GM12872 (cell line): ENCODE measurements at regions not wholly inside any gene's neighbourhood (a gene's known extent, or its start where the extent isn't known, plus 50 kb on each side); places are given as distances from the start of the nearest gene placed in this dataset.

Source experiments
- TF ChIP-seq, protein P1 (sequence below): IDR thresholded peaks from 3 replicates; pipeline ENCODE4 v1.5.1; 2011; ENCODE audit warnings: low read depth, mild to moderate bottlenecking, low read length, moderate library complexity; ENCODE audit not compliant: insufficient read depth

DNA sequence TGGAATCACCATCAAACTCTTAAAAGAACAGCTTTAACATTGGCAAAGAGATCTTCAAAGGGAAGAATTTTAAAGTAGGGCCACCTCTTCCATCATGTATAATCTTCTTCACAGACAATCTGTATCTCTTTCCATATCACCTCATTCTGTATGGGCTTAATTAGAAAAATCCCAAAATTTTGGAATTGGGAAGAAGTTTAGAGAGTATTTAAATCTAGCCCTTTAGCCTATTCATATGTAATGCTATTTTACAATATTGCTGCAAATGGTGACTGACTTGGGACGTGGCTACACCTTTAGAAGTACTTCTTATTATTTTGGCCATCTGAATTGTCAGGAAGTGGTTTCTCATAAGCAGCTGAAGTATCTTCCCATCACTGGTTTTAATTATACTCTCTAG, 474.3 kb downstream of the RFPL4B start:
- TF ChIP-seq, protein P1, sequence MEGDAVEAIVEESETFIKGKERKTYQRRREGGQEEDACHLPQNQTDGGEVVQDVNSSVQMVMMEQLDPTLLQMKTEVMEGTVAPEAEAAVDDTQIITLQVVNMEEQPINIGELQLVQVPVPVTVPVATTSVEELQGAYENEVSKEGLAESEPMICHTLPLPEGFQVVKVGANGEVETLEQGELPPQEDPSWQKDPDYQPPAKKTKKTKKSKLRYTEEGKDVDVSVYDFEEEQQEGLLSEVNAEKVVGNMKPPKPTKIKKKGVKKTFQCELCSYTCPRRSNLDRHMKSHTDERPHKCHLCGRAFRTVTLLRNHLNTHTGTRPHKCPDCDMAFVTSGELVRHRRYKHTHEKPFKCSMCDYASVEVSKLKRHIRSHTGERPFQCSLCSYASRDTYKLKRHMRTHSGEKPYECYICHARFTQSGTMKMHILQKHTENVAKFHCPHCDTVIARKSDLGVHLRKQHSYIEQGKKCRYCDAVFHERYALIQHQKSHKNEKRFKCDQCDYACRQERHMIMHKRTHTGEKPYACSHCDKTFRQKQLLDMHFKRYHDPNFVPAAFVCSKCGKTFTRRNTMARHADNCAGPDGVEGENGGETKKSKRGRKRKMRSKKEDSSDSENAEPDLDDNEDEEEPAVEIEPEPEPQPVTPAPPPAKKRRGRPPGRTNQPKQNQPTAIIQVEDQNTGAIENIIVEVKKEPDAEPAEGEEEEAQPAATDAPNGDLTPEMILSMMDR, result no peak

DNA sequence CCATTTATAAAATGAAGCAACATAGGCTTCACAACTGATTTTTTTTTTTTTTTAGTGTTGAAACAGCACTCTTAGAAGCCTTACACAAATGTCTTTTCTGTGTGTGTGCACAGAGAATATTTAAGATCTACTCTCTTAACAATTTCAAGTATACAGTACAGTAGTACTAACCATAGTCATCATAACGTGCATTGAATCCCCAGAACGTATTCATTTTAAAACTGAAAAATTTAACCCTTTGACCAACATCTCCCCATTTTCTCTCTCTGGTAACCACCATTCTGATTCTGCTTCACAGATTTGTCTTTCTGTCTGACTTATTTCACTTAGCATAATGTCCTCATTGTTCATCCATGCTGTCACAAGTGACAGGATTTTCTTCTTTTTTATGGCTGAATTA, 475.6 kb downstream of the RFPL4B start:
- TF ChIP-seq, protein P1, result no peak

DNA sequence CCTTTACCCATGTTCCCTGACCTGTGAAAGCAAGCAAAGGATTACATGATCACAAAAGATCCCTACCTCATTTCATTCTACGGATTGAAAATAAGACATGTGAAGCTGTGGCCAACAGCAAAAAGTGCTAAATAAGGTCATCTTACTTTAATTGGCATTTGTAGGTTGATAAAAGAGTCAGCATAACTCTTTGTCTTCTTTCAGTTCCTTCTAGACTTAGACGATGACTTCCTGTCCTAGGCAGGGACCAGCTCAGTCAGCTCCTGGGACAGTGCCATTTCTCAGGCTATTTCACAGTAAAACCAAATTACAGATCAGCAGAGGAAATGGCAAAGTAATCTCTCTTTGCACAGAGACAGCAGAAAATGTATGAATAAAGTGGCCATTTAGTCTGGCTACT, 480.7 kb downstream of the RFPL4B start:
- TF ChIP-seq, protein P1, result no peak

DNA sequence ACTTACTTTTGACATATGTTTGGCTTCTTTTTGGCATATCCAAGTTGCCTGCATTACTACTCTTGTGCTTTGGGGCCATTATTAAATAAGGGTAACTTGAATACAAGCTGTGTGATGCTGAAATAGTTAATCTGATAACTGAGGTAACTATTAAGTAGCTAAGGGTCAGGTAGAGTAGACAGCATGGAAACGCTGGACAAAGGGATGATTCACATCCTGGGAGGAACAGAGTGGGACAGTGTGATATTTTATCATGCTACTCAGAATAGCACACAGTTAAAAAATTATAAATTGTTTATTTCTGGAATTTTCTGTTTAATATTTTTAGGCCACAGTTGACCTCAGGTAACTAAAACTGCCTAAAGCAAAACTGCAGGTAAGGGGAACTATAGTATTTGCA, 483.9 kb downstream of the RFPL4B start:
- TF ChIP-seq, protein P1, result no peak

DNA sequence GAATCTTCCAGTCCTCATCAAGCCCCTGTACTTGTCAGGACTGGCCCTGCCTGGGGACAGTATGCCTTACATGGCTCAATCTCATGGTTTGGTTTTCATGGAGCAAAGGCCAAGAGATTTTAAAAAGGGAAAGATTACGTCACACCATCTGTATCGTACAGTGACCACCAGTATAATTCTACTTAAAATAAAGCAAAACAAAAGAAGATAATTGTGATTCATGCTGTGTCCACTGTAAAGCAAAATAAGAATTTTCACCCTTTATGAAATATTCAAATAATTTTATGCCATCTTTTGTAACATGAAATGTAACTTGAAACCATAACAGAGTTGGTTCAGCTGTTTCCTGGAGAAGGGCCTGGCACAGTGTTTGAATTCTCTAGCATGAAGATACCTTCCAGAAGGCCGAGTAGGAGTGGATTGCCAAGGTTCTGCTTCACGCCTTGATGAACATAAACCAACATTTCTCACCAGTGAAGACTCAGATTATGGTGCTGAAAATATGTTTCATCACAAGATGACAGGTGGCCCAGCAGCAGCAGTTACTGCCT, 486.5 kb downstream of the RFPL4B start:
- TF ChIP-seq, protein P1, result no peak

DNA sequence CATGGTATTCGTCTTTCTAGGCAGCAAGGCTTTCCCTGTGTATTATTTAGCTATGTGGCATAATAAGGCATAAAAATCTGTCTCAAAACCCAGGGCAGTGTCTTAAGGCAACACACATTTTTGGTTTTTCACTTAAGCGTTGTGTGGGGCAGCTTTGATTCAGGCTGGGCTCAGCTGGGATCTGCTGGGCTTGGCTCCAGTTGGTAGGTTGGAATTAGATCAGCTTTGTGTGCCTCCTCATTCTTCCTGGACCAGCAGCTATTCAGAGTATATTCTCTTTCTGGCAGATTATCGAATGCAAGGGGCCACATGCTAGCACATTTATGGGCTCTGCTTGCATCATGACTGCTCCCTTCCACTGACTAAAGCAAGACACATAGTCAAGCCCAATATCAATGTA, 487.9 kb downstream of the RFPL4B start:
- TF ChIP-seq, protein P1, result no peak

DNA sequence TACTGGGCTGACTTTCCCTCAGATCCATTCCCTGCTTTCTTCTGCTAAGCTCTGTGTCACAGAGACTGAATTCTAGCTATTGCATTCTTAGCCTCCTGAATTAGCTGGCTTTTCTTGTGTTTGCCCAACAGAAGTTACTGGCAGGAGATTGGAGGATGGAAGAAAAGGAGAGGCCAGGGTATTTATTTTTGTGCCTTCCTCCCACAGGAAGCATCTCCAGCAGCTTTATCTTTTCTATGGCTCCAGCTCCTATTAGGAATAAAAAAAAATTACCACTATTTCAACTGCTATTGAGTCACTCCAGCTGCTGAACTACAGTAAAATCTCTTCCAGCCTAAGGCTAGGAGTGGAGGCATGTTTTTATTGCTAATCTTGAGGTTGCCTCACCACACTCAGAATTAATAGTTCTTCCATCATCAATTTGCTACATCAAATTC, 492.4 kb downstream of the RFPL4B start:
- TF ChIP-seq, protein P1, result no peak
